ENCODE measurements at regions not wholly inside any gene's neighbourhood (a gene's known extent, or its start where the extent isn't known, plus 50 kb on each side); places are given as distances from the start of the nearest gene placed in this dataset.

DNA sequence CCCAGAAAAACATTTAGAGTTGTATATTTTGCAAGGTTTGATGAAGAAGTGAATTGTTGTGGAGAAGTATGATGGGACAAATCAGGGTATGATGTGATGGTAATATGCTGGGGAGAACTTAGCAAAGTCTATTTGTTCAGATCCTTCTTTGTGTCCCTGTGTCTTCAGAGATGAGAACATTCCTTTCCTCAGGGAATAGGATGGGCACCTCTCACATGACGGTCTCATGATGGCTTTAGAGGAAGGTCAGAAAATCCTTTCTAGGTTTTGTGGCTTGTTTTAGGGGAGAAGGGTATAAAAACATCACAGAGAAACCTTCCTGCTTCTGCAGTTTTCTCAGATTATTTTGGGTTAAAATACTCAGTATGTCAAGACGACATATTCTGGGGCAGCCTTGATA, 171.3 kb upstream of the NRIP1 start:
- no peaks in the 10 kb centered on the region for H3K36me3 Mint-ChIP-seq (ENCODE audit: low read depth)
- H3K27ac Mint-ChIP-seq = no peak overlapping the region
- DNase-seq = no peak
- TF ChIP-seq, protein P1, sequence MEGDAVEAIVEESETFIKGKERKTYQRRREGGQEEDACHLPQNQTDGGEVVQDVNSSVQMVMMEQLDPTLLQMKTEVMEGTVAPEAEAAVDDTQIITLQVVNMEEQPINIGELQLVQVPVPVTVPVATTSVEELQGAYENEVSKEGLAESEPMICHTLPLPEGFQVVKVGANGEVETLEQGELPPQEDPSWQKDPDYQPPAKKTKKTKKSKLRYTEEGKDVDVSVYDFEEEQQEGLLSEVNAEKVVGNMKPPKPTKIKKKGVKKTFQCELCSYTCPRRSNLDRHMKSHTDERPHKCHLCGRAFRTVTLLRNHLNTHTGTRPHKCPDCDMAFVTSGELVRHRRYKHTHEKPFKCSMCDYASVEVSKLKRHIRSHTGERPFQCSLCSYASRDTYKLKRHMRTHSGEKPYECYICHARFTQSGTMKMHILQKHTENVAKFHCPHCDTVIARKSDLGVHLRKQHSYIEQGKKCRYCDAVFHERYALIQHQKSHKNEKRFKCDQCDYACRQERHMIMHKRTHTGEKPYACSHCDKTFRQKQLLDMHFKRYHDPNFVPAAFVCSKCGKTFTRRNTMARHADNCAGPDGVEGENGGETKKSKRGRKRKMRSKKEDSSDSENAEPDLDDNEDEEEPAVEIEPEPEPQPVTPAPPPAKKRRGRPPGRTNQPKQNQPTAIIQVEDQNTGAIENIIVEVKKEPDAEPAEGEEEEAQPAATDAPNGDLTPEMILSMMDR (IDR thresholded peaks at IDR 0.05) = no peak
- H3K27me3 Mint-ChIP-seq (ENCODE audit: low read depth, poor library complexity) = no peaks in the 10 kb centered on the region
- H3K4me3 Mint-ChIP-seq = no peak overlapping the region
- peaks cover 42% of the 10 kb centered on the region for H3K4me1 Mint-ChIP-seq
- H3K9me3 Mint-ChIP-seq = peaks cover 11% of the 10 kb centered on the region

- Mint-ChIP-seq H3K4me3 (no peak overlapping the region), H3K27ac (no peak overlapping the region), H3K27me3 (ENCODE audit: low read depth, poor library complexity) (no peaks in the 10 kb centered on the region), H3K36me3 (ENCODE audit: low read depth) (peaks cover 4% of the 10 kb centered on the region), H3K4me1 (peaks cover 39% of the 10 kb centered on the region), H3K9me3 (peaks cover 7% of the 10 kb centered on the region)
- no peak for DNase-seq
- TF ChIP-seq, protein P1 (IDR thresholded peaks at IDR 0.05) = no peak
Observed at GRCh38 chr21:15240848-15241247, 176.0 kb upstream of the NRIP1 start.

DNA sequence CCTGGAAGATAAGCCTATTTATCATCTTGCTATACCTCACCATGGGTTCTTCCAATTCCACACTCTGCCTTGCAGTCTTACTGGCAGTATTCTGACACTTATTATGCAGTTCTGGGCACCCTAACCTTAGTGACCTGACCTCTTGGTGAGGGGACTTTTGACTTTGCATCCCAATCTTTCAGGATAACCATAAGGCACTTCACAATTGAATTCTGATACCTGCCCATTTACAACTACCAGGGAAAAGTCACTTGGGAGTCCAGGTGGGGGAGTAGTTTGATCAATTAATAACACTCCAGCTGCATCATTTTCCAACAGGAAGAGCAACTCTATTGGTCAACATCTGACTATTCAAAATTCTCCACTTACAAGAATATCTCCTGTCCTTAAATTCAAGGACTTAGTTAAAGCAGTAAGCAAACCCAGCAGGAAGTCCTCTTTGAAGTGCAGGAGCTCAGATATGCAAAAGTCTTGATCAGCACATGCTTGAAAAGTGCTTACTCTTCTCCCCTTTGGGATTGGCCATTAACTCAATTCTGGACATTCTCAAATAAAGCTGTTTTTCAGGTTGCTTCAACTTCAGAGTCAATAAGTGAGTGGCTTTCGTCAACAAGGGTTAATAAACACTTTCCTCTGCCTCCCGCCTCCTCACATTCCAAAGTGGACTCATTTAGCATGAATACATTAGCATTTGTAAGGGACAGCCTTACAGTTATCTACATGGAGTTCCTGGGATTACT, 177.4 kb upstream of the NRIP1 start:
- peaks cover 53% of the 10 kb centered on the region for H3K4me1 Mint-ChIP-seq
- H3K27ac Mint-ChIP-seq = no peak overlapping the region
- DNase-seq = no peak
- H3K9me3 Mint-ChIP-seq = peaks cover 7% of the 10 kb centered on the region
- H3K36me3 Mint-ChIP-seq (ENCODE audit: low read depth) = peaks cover 4% of the 10 kb centered on the region
- peak overlapping the region; percentile 17 for H3K4me3 Mint-ChIP-seq
- TF ChIP-seq, protein P1 (IDR thresholded peaks at IDR 0.05) = no peak
- H3K27me3 Mint-ChIP-seq (ENCODE audit: low read depth, poor library complexity) = no peaks in the 10 kb centered on the region

- TF ChIP-seq, protein P1 (IDR thresholded peaks at IDR 0.05) = no peak
- Mint-ChIP-seq H3K4me1 (peaks cover 53% of the 10 kb centered on the region), H3K27ac (no peak overlapping the region), H3K9me3 (peaks cover 4% of the 10 kb centered on the region), H3K27me3 (ENCODE audit: low read depth, poor library complexity) (no peaks in the 10 kb centered on the region), H3K4me3 (no peak overlapping the region), H3K36me3 (ENCODE audit: low read depth) (peaks cover 4% of the 10 kb centered on the region)
- no peak for DNase-seq
Observed at GRCh38 chr21:15242906-15243305, 178.1 kb upstream of the NRIP1 start.

GRCh38 chr21:15243406-15243805, 178.6 kb upstream of the NRIP1 start:
- Mint-ChIP-seq H3K4me1 (peaks cover 53% of the 10 kb centered on the region), H3K4me3 (no peak overlapping the region), H3K27ac (no peak overlapping the region), H3K36me3 (ENCODE audit: low read depth) (peaks cover 4% of the 10 kb centered on the region), H3K27me3 (ENCODE audit: low read depth, poor library complexity) (no peaks in the 10 kb centered on the region), H3K9me3 (peaks cover 4% of the 10 kb centered on the region)
- DNase-seq = no peak
- TF ChIP-seq, protein P1 (IDR thresholded peaks at IDR 0.05) = no peak

DNA sequence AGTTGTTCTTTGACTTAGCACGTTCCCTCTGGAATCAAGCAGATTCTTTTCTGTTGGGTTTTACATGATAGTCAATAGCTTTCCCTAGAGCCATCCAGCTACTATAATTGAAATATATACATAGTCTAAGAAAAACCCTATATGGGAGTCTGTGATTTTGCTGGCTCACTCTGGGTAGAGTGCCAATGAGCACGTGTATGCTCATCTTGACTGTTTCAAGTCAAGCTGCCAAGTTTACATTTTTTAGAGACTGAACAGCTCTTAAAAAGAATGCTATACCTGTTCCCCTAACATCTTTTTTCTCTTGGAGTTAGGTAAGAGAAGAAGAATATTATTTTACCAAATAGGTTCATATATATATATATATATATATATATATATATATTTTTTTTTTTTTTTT, 182.8 kb upstream of the NRIP1 start:
- peaks cover 40% of the 10 kb centered on the region for H3K4me1 Mint-ChIP-seq
- no peak overlapping the region for H3K27ac Mint-ChIP-seq
- TF ChIP-seq, protein P1 (IDR thresholded peaks at IDR 0.05) = no peak
- no peak overlapping the region for H3K4me3 Mint-ChIP-seq
- no peaks in the 10 kb centered on the region for H3K27me3 Mint-ChIP-seq (ENCODE audit: low read depth, poor library complexity)
- peaks cover 4% of the 10 kb centered on the region for H3K9me3 Mint-ChIP-seq
- no peak for DNase-seq
- peaks cover 4% of the 10 kb centered on the region for H3K36me3 Mint-ChIP-seq (ENCODE audit: low read depth)

Data from nephron progenitor cell (in vitro differentiated cells).